ENCODE measurements at regions not wholly inside any gene's neighbourhood (a gene's known extent, or its start where the extent isn't known, plus 50 kb on each side); places are given as distances from the start of the nearest gene placed in this dataset.

DNA sequence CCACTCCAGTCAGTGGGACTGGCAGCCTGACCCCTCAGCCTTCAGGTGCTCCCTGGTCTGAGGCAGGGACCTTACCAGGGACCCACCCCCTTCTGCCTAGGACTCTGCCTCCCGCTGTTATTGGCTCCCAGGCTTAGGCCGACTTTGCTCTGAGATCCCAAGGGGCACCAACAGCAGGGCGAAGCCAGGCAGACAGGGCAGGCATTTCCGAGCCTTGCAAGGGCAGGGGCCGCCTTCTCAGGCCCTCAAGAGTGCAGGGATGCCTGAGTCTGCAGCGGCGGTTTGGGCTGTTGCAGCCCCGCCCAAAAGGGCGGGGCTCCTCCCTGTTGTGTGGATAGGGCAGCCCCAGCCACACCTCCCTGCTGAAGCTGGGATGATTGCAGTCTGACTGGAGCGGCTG is 644.6 kb downstream of the PRR16 start:
- WGBS (ENCODE audit: insufficient coverage, low coverage, low lambda C conversion rate, missing lambda C conversion rate), result no CpG with 5 or more reads among the region's 10 CpGs
- no peaks in the 10 kb centered on the region for H3K9me3 ChIP-seq
- H3K4me3 ChIP-seq, result no peak overlapping the region
- intact Hi-C loops (cut with DNase I), result no loop called here
- H3K4me1 ChIP-seq, result no peaks in the 10 kb centered on the region
- DNase-seq (no peak), ATAC-seq (no peak)
- H3K27ac ChIP-seq, result no peak overlapping the region
- no peaks in the 10 kb centered on the region for H3K27me3 ChIP-seq
- no peaks in the 10 kb centered on the region for H3K36me3 ChIP-seq
- no peak for TF ChIP-seq CTCF (IDR thresholded peaks at IDR 0.05)
- TF ChIP-seq POLR2A (IDR thresholded peaks at IDR 0.05), result no peak

- Histone ChIP-seq H3K36me3 (no peaks in the 10 kb centered on the region), H3K27ac (no peak overlapping the region), H3K27me3 (no peaks in the 10 kb centered on the region), H3K4me1 (no peaks in the 10 kb centered on the region), H3K9me3 (no peaks in the 10 kb centered on the region), H3K4me3 (no peak overlapping the region)
- ATAC-seq, result no peak
- WGBS (ENCODE audit: insufficient coverage, low coverage, low lambda C conversion rate, missing lambda C conversion rate), result 0% methylated on average over 1 of the region's 1 CpG
- TF ChIP-seq POLR2A (IDR thresholded peaks at IDR 0.05) (no peak), CTCF (IDR thresholded peaks at IDR 0.05) (no peak)
- no peak for DNase-seq
- intact Hi-C loops (cut with DNase I), result no loop called here
Measured at GRCh38 chr5:121109817-121110216, 645.7 kb downstream of the PRR16 start.

- Histone ChIP-seq H3K9me3 (no peaks in the 10 kb centered on the region), H3K4me1 (no peaks in the 10 kb centered on the region), H3K4me3 (no peak overlapping the region), H3K27me3 (no peaks in the 10 kb centered on the region), H3K27ac (no peak overlapping the region), H3K36me3 (no peaks in the 10 kb centered on the region)
- ATAC-seq (no peak), DNase-seq (no peak)
- WGBS (ENCODE audit: insufficient coverage, low coverage, low lambda C conversion rate, missing lambda C conversion rate), result 63% methylated on average over 4 of the region's 4 CpGs
- intact Hi-C loops (cut with DNase I), result no loop called here
- no peak for TF ChIP-seq CTCF (IDR thresholded peaks at IDR 0.05)
Measured at GRCh38 chr5:121121786-121122185, 657.7 kb downstream of the PRR16 start.

- no peak overlapping the region for H3K4me3 ChIP-seq
- intact Hi-C loops (cut with DNase I), result no loop called here
- no peaks in the 10 kb centered on the region for H3K27me3 ChIP-seq
- TF ChIP-seq POLR2A (IDR thresholded peaks at IDR 0.05), result no peak
- TF ChIP-seq CTCF (IDR thresholded peaks at IDR 0.05), result no peak
- WGBS (ENCODE audit: insufficient coverage, low coverage, low lambda C conversion rate, missing lambda C conversion rate), result 25% methylated on average over 1 of the region's 1 CpG
- no peaks in the 10 kb centered on the region for H3K9me3 ChIP-seq
- no peaks in the 10 kb centered on the region for H3K4me1 ChIP-seq
- no peak for ATAC-seq
- H3K27ac ChIP-seq, result no peak overlapping the region
- no peak for DNase-seq
- no peaks in the 10 kb centered on the region for H3K36me3 ChIP-seq
Measured at GRCh38 chr5:121138495-121138907, 674.4 kb downstream of the PRR16 start.

DNA sequence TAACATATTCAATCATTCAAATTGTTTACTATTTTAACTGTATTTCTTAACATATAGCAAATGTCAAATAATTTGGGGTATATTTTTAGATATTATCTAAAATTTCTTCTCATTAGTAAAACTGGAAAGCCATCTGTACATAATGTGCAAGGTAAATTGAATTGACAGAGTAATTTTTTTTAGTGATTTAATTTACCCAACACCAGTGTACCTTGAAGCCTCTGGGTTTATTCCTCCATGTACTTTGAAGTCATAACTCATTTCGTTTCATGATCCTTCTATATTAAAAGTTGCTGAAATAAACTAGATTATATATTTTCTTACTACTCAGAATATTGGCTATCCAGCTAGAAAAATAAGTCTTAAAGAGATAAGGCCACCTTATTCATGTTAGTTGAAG is 674.9 kb downstream of the PRR16 start:
- no peaks in the 10 kb centered on the region for H3K27me3 ChIP-seq

More for the DNA sequence above, 674.9 kb downstream of the PRR16 start:
- TF ChIP-seq CTCF (IDR thresholded peaks at IDR 0.05), result no peak
- 17% methylated on average over 1 of the region's 1 CpG for WGBS (ENCODE audit: insufficient coverage, low coverage, low lambda C conversion rate, missing lambda C conversion rate)
- no peak overlapping the region for H3K4me3 ChIP-seq
- H3K27ac ChIP-seq, result no peak overlapping the region
- ATAC-seq, result no peak
- DNase-seq, result no peak
- no peaks in the 10 kb centered on the region for H3K4me1 ChIP-seq
- H3K36me3 ChIP-seq, result no peaks in the 10 kb centered on the region
- H3K9me3 ChIP-seq, result no peaks in the 10 kb centered on the region
- intact Hi-C loops (cut with DNase I), result no loop called here
